HG02981 (cell line): ENCODE measurements at regions not wholly inside any gene's neighbourhood (a gene's known extent, or its start where the extent isn't known, plus 50 kb on each side); places are given as distances from the start of the nearest gene placed in this dataset.
"Not testable (repeated sequence)": the region's sequence is repeated elsewhere in the genome, so short reads cannot be mapped to it uniquely, and the experiment has no call there.

Source experiments
- ATAC-seq: cut with Tn5 transposase; IDR thresholded peaks from one replicate; pipeline ENCODE4 v1.9.1; 2021; ENCODE audit warnings: mild to moderate bottlenecking, moderate library complexity; ENCODE audit not compliant: unreplicated experiment

DNA sequence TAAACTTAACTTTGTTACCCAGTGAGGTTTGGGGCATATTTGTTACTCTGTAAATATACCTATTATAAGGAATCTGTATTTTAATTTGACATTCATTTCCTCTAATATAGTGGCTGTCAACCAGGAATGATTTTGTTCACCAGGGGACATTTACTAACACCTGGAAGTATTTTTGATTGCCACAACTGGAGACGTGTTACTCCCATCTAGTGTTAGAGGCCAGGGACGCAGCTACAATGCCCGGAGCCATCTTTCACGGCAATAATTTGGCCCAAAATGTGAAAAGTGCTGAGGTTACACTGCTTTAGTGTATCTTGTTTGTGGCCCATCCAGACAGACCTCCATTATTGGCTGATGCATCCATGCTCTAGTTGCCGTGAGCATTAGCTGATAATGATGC lies 881.3 kb upstream of the ATXN7L3B start:
- ATAC-seq = no peak

GRCh38 chr12:73659802-73660201 lies 877.8 kb upstream of the ATXN7L3B start:
- no peak for ATAC-seq

DNA sequence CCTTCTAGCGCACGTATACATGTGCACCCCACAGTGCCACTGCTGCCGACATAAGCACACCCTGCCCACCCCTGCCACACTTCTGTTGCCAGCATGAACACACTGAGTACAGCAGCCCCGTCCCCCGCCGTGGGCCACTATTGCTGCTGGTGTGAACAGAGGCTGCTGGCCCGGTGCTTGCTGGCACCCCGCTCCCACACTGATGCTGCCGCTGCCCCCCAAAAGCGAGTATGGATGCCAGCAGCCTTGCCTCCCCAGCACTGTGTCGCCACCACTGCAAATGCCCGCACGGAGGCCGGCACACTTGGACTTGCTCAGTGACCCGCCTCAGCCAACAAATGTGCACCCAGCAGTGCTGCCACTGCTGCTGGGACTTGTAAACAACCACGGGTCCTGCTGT lies 872.4 kb upstream of the ATXN7L3B start:
- no peak for ATAC-seq

GRCh38 chr12:73671550-73671949 lies 866.1 kb upstream of the ATXN7L3B start:
- ATAC-seq = not testable (repeated sequence)

- ATAC-seq = no peak
Measured at GRCh38 chr12:73677520-73678291, 859.9 kb upstream of the ATXN7L3B start.

DNA sequence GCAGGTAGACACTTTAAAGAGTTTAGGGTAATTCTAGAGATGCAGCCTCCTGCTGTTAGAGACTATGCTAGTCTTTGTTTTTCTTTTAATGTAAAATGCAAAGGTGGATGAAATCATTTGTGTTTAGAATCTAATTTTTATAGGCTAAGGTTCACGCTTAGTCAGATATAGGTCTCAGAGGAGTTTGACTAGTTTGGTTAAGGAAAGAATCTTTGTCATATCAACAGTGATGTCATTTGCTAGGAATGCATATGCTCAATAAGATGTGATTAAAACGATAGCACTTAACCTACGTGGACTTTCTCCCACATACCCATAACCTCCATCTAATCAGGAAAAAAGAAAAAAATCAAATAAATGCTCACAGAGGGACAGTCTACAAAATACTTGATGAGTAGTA lies 859.3 kb upstream of the ATXN7L3B start:
- ATAC-seq = no peak

GRCh38 chr12:73699318-73699717 lies 838.3 kb upstream of the ATXN7L3B start:
- no peak for ATAC-seq

DNA sequence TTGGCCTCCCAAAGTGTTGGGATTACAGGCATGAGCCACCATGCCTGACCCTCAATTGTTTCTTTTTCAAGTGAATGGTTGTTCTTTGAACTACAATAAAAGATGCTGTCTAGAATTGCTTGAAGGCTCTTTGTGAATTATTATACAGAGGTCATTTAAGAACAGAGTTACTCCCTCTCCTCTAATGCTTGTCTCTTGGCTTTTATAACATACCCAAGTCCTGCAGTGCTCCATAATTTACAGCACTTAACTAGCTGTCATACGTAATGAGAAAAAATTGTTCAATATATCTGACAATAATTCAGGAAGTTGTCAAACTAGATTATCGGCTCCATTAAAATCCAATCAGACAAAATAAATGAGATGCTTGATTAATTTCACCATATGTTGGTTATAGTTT lies 823.0 kb upstream of the ATXN7L3B start:
- no peak for ATAC-seq

DNA sequence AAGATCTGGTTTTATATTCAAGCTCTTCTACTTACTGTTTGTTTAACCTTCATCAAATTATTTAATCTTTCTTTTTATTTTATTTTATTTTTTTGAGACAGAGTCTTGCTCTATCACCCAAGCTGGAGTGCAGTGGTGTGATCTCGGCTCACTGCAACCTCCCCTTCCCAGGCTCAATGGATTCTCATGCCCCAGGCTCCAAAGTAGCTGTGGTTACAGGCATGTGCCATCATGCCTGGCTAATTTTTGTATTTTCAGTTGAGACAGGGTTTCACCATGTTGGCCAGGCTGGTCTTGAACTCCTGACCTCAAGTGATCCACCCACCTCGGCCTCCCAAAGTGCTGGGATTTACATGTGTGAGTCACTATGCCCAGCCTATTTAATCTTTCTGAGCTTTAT lies 821.5 kb upstream of the ATXN7L3B start:
- ATAC-seq = not testable (repeated sequence)

DNA sequence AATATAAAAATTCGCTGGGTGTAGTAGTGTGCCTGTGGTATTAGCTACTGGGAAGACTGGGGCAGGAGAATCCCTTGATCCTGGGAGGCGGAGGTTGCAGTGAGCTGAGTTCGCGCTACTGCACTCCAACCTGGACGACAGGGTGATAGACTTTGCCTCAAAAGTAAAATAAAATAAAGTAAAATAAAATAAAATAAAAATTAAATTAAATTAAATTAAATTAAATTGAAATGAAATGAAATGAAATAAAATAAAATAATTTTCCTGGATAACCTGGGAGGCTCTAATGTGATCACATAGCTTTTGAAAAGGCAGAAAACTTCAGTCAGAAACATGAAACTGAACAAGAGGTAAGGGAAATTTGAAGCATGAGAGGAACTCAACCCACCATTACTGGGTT lies 818.4 kb upstream of the ATXN7L3B start:
- ATAC-seq = no peak

DNA sequence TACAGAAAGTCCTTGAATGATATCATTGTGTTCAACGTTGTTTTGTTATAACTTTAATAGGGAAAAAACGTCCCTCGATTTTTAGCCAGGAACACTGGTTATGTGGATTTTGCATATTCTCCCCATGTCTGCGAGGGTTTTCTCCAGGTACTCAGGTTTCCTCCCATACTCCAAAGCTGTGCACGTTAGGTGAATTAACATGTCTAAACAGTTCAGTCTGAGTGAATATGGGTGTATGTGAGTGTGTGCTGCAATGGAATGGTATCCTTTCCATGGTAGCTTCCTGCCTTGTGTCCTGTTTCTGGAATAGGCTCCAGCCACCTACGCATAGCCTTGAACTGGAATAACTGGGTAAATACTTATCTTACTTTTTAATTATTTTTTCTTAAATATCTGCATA lies 810.8 kb upstream of the ATXN7L3B start:
- no peak for ATAC-seq

- no peak for ATAC-seq
Measured at GRCh38 chr12:73731658-73732057, 806.0 kb upstream of the ATXN7L3B start.

- ATAC-seq = no peak
Measured at GRCh38 chr12:73769337-73769736, 768.3 kb upstream of the ATXN7L3B start.

DNA sequence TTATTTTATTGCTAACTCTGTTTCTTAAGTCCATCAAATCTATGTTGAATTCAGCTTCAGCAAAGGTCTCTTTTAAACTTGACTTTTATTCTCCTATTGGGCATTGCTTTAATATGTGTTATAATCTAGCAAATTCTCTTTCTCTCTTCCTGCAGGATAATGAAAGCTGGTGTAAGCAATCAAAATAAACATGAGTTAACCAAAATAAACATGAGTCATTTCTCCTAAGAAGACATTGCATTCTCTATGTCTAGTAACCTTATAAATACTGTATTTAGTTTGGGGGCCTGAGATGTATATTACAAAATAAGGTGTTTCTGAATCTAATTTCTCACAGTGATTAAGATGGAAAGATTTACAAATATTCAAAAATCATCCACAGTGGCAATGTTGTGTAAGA lies 739.1 kb upstream of the ATXN7L3B start:
- no peak for ATAC-seq

GRCh38 chr12:73815072-73815645 lies 722.5 kb upstream of the ATXN7L3B start:
- no peak for ATAC-seq

GRCh38 chr12:73817161-73817560 lies 720.5 kb upstream of the ATXN7L3B start:
- no peak for ATAC-seq

- ATAC-seq = no peak
Measured at GRCh38 chr12:73833746-73834145, 703.9 kb upstream of the ATXN7L3B start.

- no peak for ATAC-seq
Measured at GRCh38 chr12:73841963-73842362, 695.7 kb upstream of the ATXN7L3B start.

- no peak for ATAC-seq
Measured at GRCh38 chr12:73863546-73863945, 674.1 kb upstream of the ATXN7L3B start.

DNA sequence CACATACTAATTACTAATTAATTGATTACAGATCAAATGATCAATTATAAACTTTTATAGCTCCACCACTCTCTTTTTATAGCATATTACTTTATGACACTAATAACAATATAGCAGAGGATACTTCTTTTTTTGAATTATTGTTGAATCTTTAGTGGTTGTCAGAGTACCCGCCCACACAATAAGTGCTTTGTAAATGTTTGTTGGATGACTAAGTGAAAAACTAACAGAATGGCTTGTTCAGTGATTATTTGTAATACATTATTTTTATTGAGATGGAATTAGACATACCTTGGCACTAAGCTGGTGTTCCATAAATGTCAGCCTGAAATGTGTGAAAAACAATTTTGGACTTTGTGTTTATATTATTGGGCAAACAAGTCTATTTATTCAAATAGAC lies 670.5 kb upstream of the ATXN7L3B start:
- ATAC-seq = no peak

DNA sequence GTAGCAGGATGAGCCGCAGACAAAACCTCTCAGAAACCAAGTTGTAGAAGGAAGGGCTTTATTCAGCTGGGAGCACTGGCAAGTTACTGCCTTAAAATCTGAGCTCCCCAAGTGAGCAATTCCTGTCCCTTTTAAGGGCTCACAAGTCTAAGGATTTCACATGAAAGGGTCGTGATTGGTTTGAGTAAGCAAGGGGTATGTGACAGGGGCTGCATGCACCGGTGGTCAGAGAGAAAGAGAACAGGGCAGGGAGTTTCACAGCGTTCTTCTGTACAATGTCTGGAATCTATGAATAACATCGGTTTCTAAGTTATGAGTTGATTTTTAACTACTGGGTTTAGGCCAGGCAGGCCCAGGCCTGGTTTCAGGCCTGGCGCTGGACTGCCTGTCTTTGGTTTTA lies 660.3 kb upstream of the ATXN7L3B start:
- not testable (repeated sequence) for ATAC-seq

DNA sequence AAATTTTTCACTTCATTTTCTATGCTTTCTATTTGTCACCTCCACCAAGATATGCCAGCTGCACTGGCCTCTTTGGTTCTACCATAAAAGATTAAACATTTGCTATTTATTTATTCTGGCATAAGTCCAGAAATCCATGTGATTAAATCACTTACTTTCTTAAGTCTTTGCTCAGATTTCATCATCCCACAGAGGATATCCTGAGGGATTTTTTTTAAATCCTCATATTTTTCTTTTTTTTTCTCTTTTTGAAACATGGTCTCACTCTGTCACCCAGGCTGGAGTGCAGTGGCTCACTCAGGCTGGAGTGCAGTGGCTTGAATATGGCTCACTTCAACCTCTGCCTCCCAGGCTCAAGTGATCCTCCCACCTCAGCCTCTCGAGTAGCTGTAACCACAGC lies 645.4 kb upstream of the ATXN7L3B start:
- ATAC-seq = no peak

DNA sequence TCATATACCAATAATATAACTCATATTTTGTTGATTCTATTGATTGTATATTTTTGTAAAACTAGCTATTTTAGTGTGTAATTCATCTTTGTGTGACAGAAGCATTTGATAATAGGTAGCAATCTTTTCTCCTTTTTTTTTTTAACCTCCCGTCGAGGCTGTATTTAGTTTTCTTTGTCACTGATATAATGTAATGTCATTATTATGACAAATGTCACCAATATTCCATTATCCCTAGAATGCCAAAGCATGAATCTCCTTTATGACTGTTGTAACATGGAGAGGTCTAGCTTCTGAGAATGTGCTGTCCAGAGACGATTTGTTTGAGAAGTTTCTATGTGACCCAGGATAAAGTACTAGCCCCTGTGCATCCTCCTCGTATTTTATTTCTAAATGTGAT lies 639.0 kb upstream of the ATXN7L3B start:
- no peak for ATAC-seq
